Activated T-helper 1 cell treated with anti-CD3 and anti-CD28 coated beads, Interleukin-12 subunit alpha, Interleukin-12 subunit beta, Interleukin-2, Interleukin-4 antibody, amounts not matched to agents 30 ng/mL and 10 ng/mL and 1 ng/mL, durations not matched to agents 14 hours and 24 hours and 36 hours (primary cell): ENCODE measurements at regions not wholly inside any gene's neighbourhood (a gene's known extent, or its start where the extent isn't known, plus 50 kb on each side); places are given as distances from the start of the nearest gene placed in this dataset.
"Not testable (repeated sequence)": the region's sequence is repeated elsewhere in the genome, so short reads cannot be mapped to it uniquely, and the experiment has no call there.

Source experiments
- DNase-seq: peaks from one replicate; pipeline ENCODE4 v3.0.0; 2021; ENCODE audit warnings: low spot score
- H3K27ac Mint-ChIP-seq: one replicate; pipeline ENCODE4 v1.8.0; 2021; ENCODE audit warnings: mild to moderate bottlenecking, mixed read lengths
- H3K27me3 Mint-ChIP-seq: one replicate; pipeline ENCODE4 v1.8.0; 2022; ENCODE audit warnings: mild to moderate bottlenecking, moderate library complexity, mixed read lengths; ENCODE audit not compliant: insufficient read depth
- H3K36me3 Mint-ChIP-seq: one replicate; pipeline ENCODE4 v1.8.0; 2021; ENCODE audit warnings: low read depth, mixed read lengths
- H3K4me1 Mint-ChIP-seq: one replicate; pipeline ENCODE4 v1.8.0; 2021; ENCODE audit warnings: low read depth, mixed read lengths
- H3K4me3 Mint-ChIP-seq: one replicate; pipeline ENCODE4 v1.8.0; 2021; ENCODE audit warnings: mild to moderate bottlenecking, moderate library complexity, mixed read lengths
- H3K9me3 Mint-ChIP-seq: one replicate; pipeline ENCODE4 v1.8.0; 2021; ENCODE audit warnings: mixed read lengths
- intact Hi-C: fragments of 100-400 bp; cut with micrococcal nuclease; formaldehyde crosslinking; loops from one replicate; pipeline ENCODE4 v1.15.1; 2024

GRCh38 chr13:31385540-31385939 is 185.8 kb downstream of the B3GLCT start:
- no peaks in the 10 kb centered on the region for H3K36me3 Mint-ChIP-seq
- DNase-seq: no peak
- no peak overlapping the region for H3K27ac Mint-ChIP-seq
- intact Hi-C loops: no loop called here
- H3K27me3 Mint-ChIP-seq: no peaks in the 10 kb centered on the region
- H3K4me3 Mint-ChIP-seq: no peak overlapping the region
- no peaks in the 10 kb centered on the region for H3K9me3 Mint-ChIP-seq
- H3K4me1 Mint-ChIP-seq: no peaks in the 10 kb centered on the region

- Mint-ChIP-seq H3K4me3 (no peak overlapping the region), H3K9me3 (peaks cover 16% of the 10 kb centered on the region), H3K27ac (no peak overlapping the region), H3K27me3 (no peaks in the 10 kb centered on the region), H3K4me1 (no peaks in the 10 kb centered on the region), H3K36me3 (no peaks in the 10 kb centered on the region)
- DNase-seq: no peak
- intact Hi-C loops: no loop called here
Measured at GRCh38 chr13:31394506-31394905, 194.7 kb downstream of the B3GLCT start.

DNA sequence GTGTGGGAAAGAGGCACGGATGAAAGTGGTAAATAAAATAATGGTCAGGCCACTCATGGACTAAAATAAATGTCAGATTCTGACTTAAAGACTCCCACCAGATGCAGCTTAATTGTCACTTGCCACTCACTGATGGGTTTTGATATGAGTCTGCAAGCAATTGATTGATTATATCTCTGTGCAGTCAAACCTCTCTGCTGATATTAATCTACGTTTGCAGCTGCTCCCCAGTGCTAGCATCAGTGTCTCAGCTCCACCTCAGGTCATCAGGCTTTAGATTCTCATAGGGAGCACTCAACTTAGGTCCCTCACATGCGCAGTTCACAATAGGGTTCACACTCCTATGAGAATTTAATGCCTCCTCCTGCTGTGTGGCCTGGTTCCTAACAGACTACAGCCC is 195.3 kb downstream of the B3GLCT start:
- H3K27me3 Mint-ChIP-seq: no peaks in the 10 kb centered on the region
- H3K9me3 Mint-ChIP-seq: peaks cover 22% of the 10 kb centered on the region
- intact Hi-C loops: no loop called here
- H3K4me1 Mint-ChIP-seq: no peaks in the 10 kb centered on the region
- H3K4me3 Mint-ChIP-seq: no peak overlapping the region
- no peak overlapping the region for H3K27ac Mint-ChIP-seq
- DNase-seq: no peak
- no peaks in the 10 kb centered on the region for H3K36me3 Mint-ChIP-seq

DNA sequence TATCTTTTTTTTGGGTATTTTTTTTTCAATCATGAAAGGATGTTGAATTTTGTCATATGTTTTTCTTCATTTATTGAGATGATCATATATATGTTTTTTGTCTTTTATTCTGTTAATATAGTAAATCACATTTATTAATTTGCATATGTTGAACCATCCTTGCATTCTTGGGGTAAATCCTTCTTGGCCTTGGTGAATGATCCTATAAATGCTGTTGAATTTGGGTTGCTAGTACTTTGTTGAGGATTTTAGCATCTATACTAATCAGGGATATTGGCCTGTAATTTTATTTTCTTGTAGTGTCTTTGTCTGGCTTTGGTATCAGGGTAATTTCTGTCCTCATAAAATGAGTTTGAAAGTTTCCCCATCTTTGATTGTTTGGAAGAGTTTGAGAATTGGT is 199.9 kb downstream of the B3GLCT start:
- H3K9me3 Mint-ChIP-seq: peaks cover 27% of the 10 kb centered on the region
- DNase-seq: no peak
- H3K27ac Mint-ChIP-seq: no peak overlapping the region
- peaks cover 1% of the 10 kb centered on the region for H3K27me3 Mint-ChIP-seq
- no peaks in the 10 kb centered on the region for H3K4me1 Mint-ChIP-seq
- H3K4me3 Mint-ChIP-seq: no peak overlapping the region
- intact Hi-C loops: no loop called here
- H3K36me3 Mint-ChIP-seq: no peaks in the 10 kb centered on the region

DNA sequence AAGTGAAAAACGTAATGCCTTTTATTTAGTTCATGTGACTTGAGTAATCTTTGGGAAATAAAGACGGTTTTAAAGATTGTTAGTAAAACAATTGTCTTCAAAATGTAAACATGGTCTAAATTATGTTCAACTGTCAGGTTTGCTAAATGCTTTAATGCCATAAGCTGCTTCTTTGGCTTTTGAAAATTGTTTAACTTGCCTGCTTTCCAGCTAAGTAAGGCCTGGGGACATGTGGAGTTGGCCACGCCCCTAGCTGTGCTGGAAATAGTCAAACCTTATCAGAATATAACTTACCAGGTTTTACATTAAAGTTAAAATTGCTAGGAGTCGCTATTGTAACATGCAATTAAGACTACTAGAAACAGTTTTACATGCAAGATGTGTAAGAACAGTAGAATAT is 203.9 kb downstream of the B3GLCT start:
- H3K27ac Mint-ChIP-seq, H3K36me3 Mint-ChIP-seq, intact Hi-C loops, H3K4me1 Mint-ChIP-seq, H3K4me3 Mint-ChIP-seq, DNase-seq, H3K27me3 Mint-ChIP-seq: not testable (repeated sequence)
- H3K9me3 Mint-ChIP-seq: peaks cover 18% of the 10 kb centered on the region

DNA sequence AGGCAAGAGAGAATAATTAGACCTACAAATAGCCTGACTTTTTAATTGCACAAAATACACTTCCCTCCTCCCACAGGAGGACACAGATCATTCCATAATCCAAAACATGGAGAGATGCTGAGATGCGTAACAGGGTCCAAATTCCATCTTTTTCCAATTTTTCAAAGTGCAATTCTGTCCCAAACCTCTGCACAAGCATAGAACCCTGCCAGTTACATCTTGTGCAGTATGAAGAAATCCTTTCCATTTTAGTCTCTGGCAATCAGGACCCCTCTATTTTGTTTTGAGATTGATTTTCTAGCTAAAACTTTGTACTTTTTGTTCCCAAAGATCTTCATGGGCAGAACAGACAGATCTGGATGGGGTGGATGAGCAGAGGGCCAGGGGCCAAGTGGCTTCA is 209.2 kb downstream of the B3GLCT start:
- no peak for DNase-seq
- H3K4me1 Mint-ChIP-seq: no peaks in the 10 kb centered on the region
- no peak overlapping the region for H3K27ac Mint-ChIP-seq
- H3K4me3 Mint-ChIP-seq: no peak overlapping the region
- H3K36me3 Mint-ChIP-seq: no peaks in the 10 kb centered on the region
- no peaks in the 10 kb centered on the region for H3K9me3 Mint-ChIP-seq
- peaks cover 5% of the 10 kb centered on the region for H3K27me3 Mint-ChIP-seq
- intact Hi-C loops: no loop called here

- intact Hi-C loops: no loop called here
- H3K4me3 Mint-ChIP-seq: no peak overlapping the region
Measured at GRCh38 chr13:31409678-31410356, 210.0 kb downstream of the B3GLCT start.

DNA sequence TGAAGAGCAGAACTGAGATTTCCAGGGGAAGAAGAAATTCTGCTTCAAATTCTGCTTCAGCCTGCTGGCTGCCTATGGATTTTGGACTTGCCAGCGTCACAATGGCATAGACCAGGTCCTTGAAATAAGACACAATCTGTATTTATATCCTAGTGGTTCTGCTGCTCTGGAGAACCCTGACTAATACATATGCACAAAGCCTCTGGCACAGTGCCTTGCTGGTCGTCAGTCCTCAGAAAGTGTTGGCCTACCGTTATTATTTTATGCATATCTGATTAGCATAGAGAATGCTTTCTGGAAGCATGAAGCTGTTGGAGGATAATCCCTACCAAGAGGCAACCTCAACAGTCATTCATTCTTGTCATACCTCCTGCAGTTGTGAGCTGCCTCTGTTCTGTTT is 213.7 kb downstream of the B3GLCT start:
- no peak for DNase-seq
- H3K4me1 Mint-ChIP-seq: no peaks in the 10 kb centered on the region
- H3K36me3 Mint-ChIP-seq: no peaks in the 10 kb centered on the region
- H3K27me3 Mint-ChIP-seq: peaks cover 5% of the 10 kb centered on the region
- no peak overlapping the region for H3K4me3 Mint-ChIP-seq
- H3K9me3 Mint-ChIP-seq: no peaks in the 10 kb centered on the region
- H3K27ac Mint-ChIP-seq: no peak overlapping the region
- intact Hi-C loops: no loop called here

More at GRCh38 chr13:31409678-31410356, 210.0 kb downstream of the B3GLCT start:
- no peaks in the 10 kb centered on the region for H3K9me3 Mint-ChIP-seq
- H3K27me3 Mint-ChIP-seq: peaks cover 5% of the 10 kb centered on the region
- H3K36me3 Mint-ChIP-seq: no peaks in the 10 kb centered on the region
- no peak for DNase-seq
- H3K4me1 Mint-ChIP-seq: no peaks in the 10 kb centered on the region
- H3K27ac Mint-ChIP-seq: no peak overlapping the region

- Mint-ChIP-seq H3K4me3 (no peak overlapping the region), H3K27ac (no peak overlapping the region), H3K36me3 (no peaks in the 10 kb centered on the region), H3K27me3 (peaks cover 3% of the 10 kb centered on the region), H3K9me3 (no peaks in the 10 kb centered on the region), H3K4me1 (no peaks in the 10 kb centered on the region)
- no peak for DNase-seq
- intact Hi-C loops: no loop called here
Measured at GRCh38 chr13:31416066-31416465, 216.3 kb downstream of the B3GLCT start.

DNA sequence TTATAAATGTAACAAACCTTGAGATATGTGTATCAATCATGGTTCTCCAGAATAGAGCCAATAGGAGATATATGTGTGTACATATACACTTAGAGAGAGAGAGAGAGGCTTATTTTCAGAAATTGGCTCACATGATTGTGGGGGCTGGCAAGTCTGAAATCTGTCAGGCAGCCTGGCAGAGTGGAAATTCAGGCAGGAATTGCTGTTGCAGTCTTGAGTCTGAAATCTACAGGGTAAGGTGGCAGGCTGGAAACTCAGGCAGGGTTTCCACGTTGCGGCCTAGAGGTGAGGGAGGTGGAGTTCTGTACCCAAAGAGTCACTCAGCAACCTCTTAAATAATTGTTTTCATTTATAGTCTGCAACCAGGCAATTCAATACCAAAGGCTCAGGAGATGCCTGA is 218.4 kb downstream of the B3GLCT start:
- no peaks in the 10 kb centered on the region for H3K9me3 Mint-ChIP-seq
- no peaks in the 10 kb centered on the region for H3K4me1 Mint-ChIP-seq
- DNase-seq: no peak
- no peak overlapping the region for H3K27ac Mint-ChIP-seq
- no peak overlapping the region for H3K4me3 Mint-ChIP-seq
- no peaks in the 10 kb centered on the region for H3K36me3 Mint-ChIP-seq
- no peaks in the 10 kb centered on the region for H3K27me3 Mint-ChIP-seq
- intact Hi-C loops: no loop called here

- H3K27ac Mint-ChIP-seq: no peak overlapping the region
- H3K36me3 Mint-ChIP-seq: no peaks in the 10 kb centered on the region
- H3K4me3 Mint-ChIP-seq: no peak overlapping the region
- DNase-seq: no peak
- no peaks in the 10 kb centered on the region for H3K4me1 Mint-ChIP-seq
- H3K9me3 Mint-ChIP-seq: no peaks in the 10 kb centered on the region
- no peaks in the 10 kb centered on the region for H3K27me3 Mint-ChIP-seq
- intact Hi-C loops: loop anchor here (10.0 kb wide), 1 partner anchor 447 kb away; no protein-coding TSS in a partner anchor
Measured at GRCh38 chr13:31421756-31422155, 222.0 kb downstream of the B3GLCT start.

GRCh38 chr13:31424130-31424729 is 224.5 kb downstream of the B3GLCT start:
- Mint-ChIP-seq H3K27ac (no peak overlapping the region), H3K36me3 (no peaks in the 10 kb centered on the region), H3K4me1 (no peaks in the 10 kb centered on the region), H3K4me3 (no peak overlapping the region), H3K9me3 (no peaks in the 10 kb centered on the region), H3K27me3 (no peaks in the 10 kb centered on the region)
- intact Hi-C loops: loop anchor here (1.0 to 10.0 kb wide), 3 partner anchors 188 to 449 kb away; partner anchors contain the start of gene B3GLCT
- DNase-seq: peak; percentile 20

DNA sequence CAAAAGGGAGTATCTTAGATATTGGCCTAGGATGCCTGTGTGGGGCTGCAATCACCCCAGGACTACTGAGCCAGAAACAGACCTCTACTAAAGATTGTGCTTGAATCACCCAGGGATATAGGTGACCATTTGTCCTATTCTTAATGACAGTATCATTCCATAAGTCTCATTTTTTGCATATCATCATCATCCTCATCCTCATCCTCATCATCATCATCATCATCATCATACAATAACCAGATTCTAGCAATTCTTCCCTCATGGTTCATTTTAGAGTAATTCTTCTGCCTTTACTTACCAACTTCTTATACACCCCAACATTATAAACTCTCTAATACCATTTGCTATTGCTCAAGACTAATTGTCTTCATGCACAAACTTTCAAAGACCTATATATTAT is 226.6 kb downstream of the B3GLCT start:
- intact Hi-C loops: loop anchor here (10.0 kb wide), 1 partner anchor 452 kb away; no protein-coding TSS in a partner anchor
- Mint-ChIP-seq H3K27ac (no peak overlapping the region), H3K4me1 (no peaks in the 10 kb centered on the region), H3K9me3 (no peaks in the 10 kb centered on the region), H3K27me3 (no peaks in the 10 kb centered on the region), H3K36me3 (no peaks in the 10 kb centered on the region), H3K4me3 (no peak overlapping the region)
- no peak for DNase-seq
